Dendritic cell treated with granulocyte-macrophage colony-stimulating factor and Interleukin-4, amounts not matched to agents 40 ng/mL and 50 ng/mL, for 4 days (primary cell): ENCODE measurements at regions not wholly inside any gene's neighbourhood (a gene's known extent, or its start where the extent isn't known, plus 50 kb on each side); places are given as distances from the start of the nearest gene placed in this dataset.

Experiments
- H3K27ac Mint-ChIP-seq: one replicate; pipeline ENCODE4 v1.8.0; 2022; ENCODE audit warnings: mild to moderate bottlenecking, mixed read lengths
- H3K27me3 Mint-ChIP-seq: one replicate; pipeline ENCODE4 v1.8.0; 2022; ENCODE audit warnings: mild to moderate bottlenecking, mixed read lengths
- H3K36me3 Mint-ChIP-seq: one replicate; pipeline ENCODE4 v1.8.0; 2022; ENCODE audit warnings: low read depth, mixed read lengths
- H3K4me1 Mint-ChIP-seq: one replicate; pipeline ENCODE4 v1.8.0; 2022; ENCODE audit warnings: low read depth, mixed read lengths
- H3K4me3 Mint-ChIP-seq: one replicate; pipeline ENCODE4 v1.8.0; 2022; ENCODE audit warnings: mild to moderate bottlenecking, moderate library complexity, mixed read lengths
- H3K9me3 Mint-ChIP-seq: one replicate; pipeline ENCODE4 v1.8.0; 2022; ENCODE audit warnings: mixed read lengths
- intact Hi-C: fragments of 100-400 bp; cut with micrococcal nuclease; formaldehyde crosslinking; loops from one replicate; pipeline ENCODE4 v1.15.0; 2022

- intact Hi-C loops, result no loop called here
- Mint-ChIP-seq H3K4me1 (no peaks in the 10 kb centered on the region), H3K27me3 (no peaks in the 10 kb centered on the region), H3K9me3 (peaks cover 26% of the 10 kb centered on the region), H3K27ac (no peak overlapping the region), H3K36me3 (no peaks in the 10 kb centered on the region), H3K4me3 (no peak overlapping the region)
These were observed 96.0 kb upstream of the PPP2R3A start for GRCh38 chr3:135869439-135870105.

GRCh38 chr3:135871311-135871710, 94.2 kb upstream of the PPP2R3A start:
- intact Hi-C loops, result no loop called here
- Mint-ChIP-seq H3K4me3 (no peak overlapping the region), H3K36me3 (no peaks in the 10 kb centered on the region)

GRCh38 chr3:135874035-135874434, 91.5 kb upstream of the PPP2R3A start:
- no peaks in the 10 kb centered on the region for H3K4me1 Mint-ChIP-seq
- H3K27me3 Mint-ChIP-seq, result no peaks in the 10 kb centered on the region
- peaks cover 26% of the 10 kb centered on the region for H3K9me3 Mint-ChIP-seq
- no peaks in the 10 kb centered on the region for H3K36me3 Mint-ChIP-seq
- no peak overlapping the region for H3K27ac Mint-ChIP-seq
- H3K4me3 Mint-ChIP-seq, result no peak overlapping the region
- intact Hi-C loops, result no loop called here

More at GRCh38 chr3:135871311-135871710, 94.2 kb upstream of the PPP2R3A start:
- Mint-ChIP-seq H3K27me3 (no peaks in the 10 kb centered on the region), H3K9me3 (peaks cover 26% of the 10 kb centered on the region), H3K4me1 (no peaks in the 10 kb centered on the region), H3K27ac (no peak overlapping the region)

GRCh38 chr3:135878501-135878900, 87.0 kb upstream of the PPP2R3A start:
- H3K4me3 Mint-ChIP-seq, result no peak overlapping the region
- H3K36me3 Mint-ChIP-seq, result no peaks in the 10 kb centered on the region
- H3K4me1 Mint-ChIP-seq, result no peaks in the 10 kb centered on the region
- intact Hi-C loops, result no loop called here
- no peak overlapping the region for H3K27ac Mint-ChIP-seq
- peaks cover 9% of the 10 kb centered on the region for H3K9me3 Mint-ChIP-seq
- H3K27me3 Mint-ChIP-seq, result no peaks in the 10 kb centered on the region

GRCh38 chr3:135885885-135886284, 79.6 kb upstream of the PPP2R3A start:
- no peak overlapping the region for H3K27ac Mint-ChIP-seq
- H3K4me1 Mint-ChIP-seq, result no peaks in the 10 kb centered on the region
- no peaks in the 10 kb centered on the region for H3K27me3 Mint-ChIP-seq
- intact Hi-C loops, result no loop called here
- H3K4me3 Mint-ChIP-seq, result no peak overlapping the region
- H3K36me3 Mint-ChIP-seq, result no peaks in the 10 kb centered on the region
- H3K9me3 Mint-ChIP-seq, result no peaks in the 10 kb centered on the region

GRCh38 chr3:135887220-135887619, 78.3 kb upstream of the PPP2R3A start:
- Mint-ChIP-seq H3K4me1 (no peaks in the 10 kb centered on the region), H3K9me3 (no peaks in the 10 kb centered on the region), H3K4me3 (no peak overlapping the region), H3K27me3 (no peaks in the 10 kb centered on the region), H3K36me3 (no peaks in the 10 kb centered on the region), H3K27ac (no peak overlapping the region)
- intact Hi-C loops, result no loop called here

- Mint-ChIP-seq H3K36me3 (no peaks in the 10 kb centered on the region), H3K4me1 (no peaks in the 10 kb centered on the region), H3K27ac (no peak overlapping the region), H3K27me3 (no peaks in the 10 kb centered on the region), H3K9me3 (no peaks in the 10 kb centered on the region), H3K4me3 (no peak overlapping the region)
- intact Hi-C loops, result no loop called here
These were observed 76.1 kb upstream of the PPP2R3A start for GRCh38 chr3:135889443-135889842.

GRCh38 chr3:135891121-135891520, 74.4 kb upstream of the PPP2R3A start:
- no peaks in the 10 kb centered on the region for H3K27me3 Mint-ChIP-seq
- H3K4me1 Mint-ChIP-seq, result no peaks in the 10 kb centered on the region
- H3K27ac Mint-ChIP-seq, result no peak overlapping the region
- intact Hi-C loops, result loop anchor here (10.0 kb wide), 1 partner anchor 154 kb away; no protein-coding TSS in a partner anchor
- no peak overlapping the region for H3K4me3 Mint-ChIP-seq
- no peaks in the 10 kb centered on the region for H3K9me3 Mint-ChIP-seq
- no peaks in the 10 kb centered on the region for H3K36me3 Mint-ChIP-seq

- Mint-ChIP-seq H3K27me3 (no peaks in the 10 kb centered on the region), H3K4me3 (no peak overlapping the region), H3K4me1 (no peaks in the 10 kb centered on the region), H3K27ac (no peak overlapping the region), H3K9me3 (no peaks in the 10 kb centered on the region), H3K36me3 (no peaks in the 10 kb centered on the region)
- intact Hi-C loops, result loop anchor here (1.0 to 10.0 kb wide), 3 partner anchors 150 to 1294 kb away; partner anchors contain the start of gene EPHB1
These were observed 70.3 kb upstream of the PPP2R3A start for GRCh38 chr3:135895106-135895733.

- Mint-ChIP-seq H3K27me3 (no peaks in the 10 kb centered on the region), H3K4me1 (no peaks in the 10 kb centered on the region), H3K4me3 (no peak overlapping the region), H3K36me3 (no peaks in the 10 kb centered on the region), H3K9me3 (no peaks in the 10 kb centered on the region), H3K27ac (no peak overlapping the region)
- intact Hi-C loops, result loop anchor here (1.0 to 10.0 kb wide), 3 partner anchors 149 to 1295 kb away; partner anchors contain the start of gene EPHB1
These were observed 69.8 kb upstream of the PPP2R3A start for GRCh38 chr3:135895734-135896121.

- Mint-ChIP-seq H3K36me3 (no peaks in the 10 kb centered on the region), H3K27me3 (no peaks in the 10 kb centered on the region), H3K9me3 (no peaks in the 10 kb centered on the region), H3K4me1 (no peaks in the 10 kb centered on the region), H3K27ac (no peak overlapping the region), H3K4me3 (no peak overlapping the region)
- intact Hi-C loops, result loop anchor here (10.0 kb wide), 1 partner anchor 148 kb away; no protein-coding TSS in a partner anchor
These were observed 68.9 kb upstream of the PPP2R3A start for GRCh38 chr3:135896613-135897012.

- Mint-ChIP-seq H3K27me3 (no peaks in the 10 kb centered on the region), H3K4me1 (no peaks in the 10 kb centered on the region), H3K36me3 (no peaks in the 10 kb centered on the region), H3K4me3 (no peak overlapping the region), H3K27ac (no peak overlapping the region), H3K9me3 (no peaks in the 10 kb centered on the region)
- intact Hi-C loops, result loop anchor here (10.0 kb wide), 1 partner anchor 147 kb away; no protein-coding TSS in a partner anchor
These were observed 67.8 kb upstream of the PPP2R3A start for GRCh38 chr3:135897715-135898114.

GRCh38 chr3:135898774-135899173, 66.8 kb upstream of the PPP2R3A start:
- no peak overlapping the region for H3K4me3 Mint-ChIP-seq
- no peaks in the 10 kb centered on the region for H3K27me3 Mint-ChIP-seq
- intact Hi-C loops, result loop anchor here (10.0 kb wide), 1 partner anchor 146 kb away; no protein-coding TSS in a partner anchor
- no peaks in the 10 kb centered on the region for H3K9me3 Mint-ChIP-seq
- H3K4me1 Mint-ChIP-seq, result no peaks in the 10 kb centered on the region
- no peak overlapping the region for H3K27ac Mint-ChIP-seq
- H3K36me3 Mint-ChIP-seq, result no peaks in the 10 kb centered on the region

- H3K4me1 Mint-ChIP-seq, result no peaks in the 10 kb centered on the region
- no peaks in the 10 kb centered on the region for H3K36me3 Mint-ChIP-seq
- H3K4me3 Mint-ChIP-seq, result no peak overlapping the region
- no peak overlapping the region for H3K27ac Mint-ChIP-seq
- no peaks in the 10 kb centered on the region for H3K9me3 Mint-ChIP-seq
- H3K27me3 Mint-ChIP-seq, result no peaks in the 10 kb centered on the region
- intact Hi-C loops, result no loop called here
These were observed 60.3 kb upstream of the PPP2R3A start for GRCh38 chr3:135905058-135905724.
